A549 (cell line): ENCODE measurements at regions not wholly inside any gene's neighbourhood (a gene's known extent, or its start where the extent isn't known, plus 50 kb on each side); places are given as distances from the start of the nearest gene placed in this dataset.

Experiments used
- ATAC-seq, 2 experiments: fragments of 200-7000 bp in 1 of 2; fragments of >200 bp in 1 of 2; cut with Nextera tagmentation in 1 of 2; cut with Tn5 transposase in 1 of 2; 3 replicates each; pipeline versions ENCODE4 v1.8.0 to v1.9.1; 2018 to 2020; ENCODE audit warnings: mild to moderate bottlenecking in 1 of 2, moderate library complexity in 1 of 2
- CTCF ChIA-PET: fragments of 300-600 bp; sonication (Branson Sonifier 250); formaldehyde crosslinking; extraction: SDS; loops from one replicate; lab custom pipeline; 2021; ENCODE audit warnings: antibody characterized with exemption, inconsistent platforms; lab: Yijun Ruan, JAX
- POLR2A ChIA-PET: fragments of 350-600 bp; formaldehyde crosslinking; extraction: SDS; loops from one replicate; lab custom pipeline; 2021; ENCODE audit warnings: antibody characterized with exemption, inconsistent platforms; lab: Yijun Ruan, JAX
- DNase-seq, 2 experiments: peaks; one replicate each; pipeline versions ENCODE4 v3.0.0 to v3.0.0-alpha.2; 2011 to 2016; ENCODE audit warnings: low read depth in 1 of 2, low spot score in 1 of 2
- FAIRE-seq: peaks from 2 replicates; lab custom pipeline; 2011; peaks lifted over from hg19 to GRCh38; lab: Jason Lieb, UNC
- H3K27ac ChIP-seq, 2 experiments: fragments of >200 bp; sonication (Bioruptor Twin); formaldehyde crosslinking; 3 replicates each; pipeline ENCODE4 v1.5.1; 2016 to 2017
- H3K4me1 ChIP-seq: fragments of >200 bp; sonication (Bioruptor Twin); formaldehyde crosslinking; 3 replicates; pipeline ENCODE4 v1.6.1; 2016
- H3K4me2 ChIP-seq: fragments of >200 bp; sonication (Bioruptor Twin); formaldehyde crosslinking; 3 replicates; pipeline ENCODE4 v1.6.1; 2016
- H3K4me3 ChIP-seq: fragments of >200 bp; sonication (Bioruptor Twin); formaldehyde crosslinking; 3 replicates; pipeline ENCODE4 v1.5.1; 2016
- H3K9me3 ChIP-seq: fragments of >200 bp; sonication (Bioruptor Twin); formaldehyde crosslinking; 3 replicates; pipeline ENCODE4 v1.6.1; 2016
- CBX2 ChIP-seq: fragments of 200-600 bp; sonication (generic); IDR thresholded peaks from 2 replicates; pipeline ENCODE4 v1.6.1; 2016; ENCODE audit warnings: low read depth, mild to moderate bottlenecking, borderline replicate concordance
- CBX8 ChIP-seq: fragments of 200-600 bp; sonication (generic); IDR thresholded peaks from 2 replicates; pipeline ENCODE4 v1.6.1; 2016
- CHD2 ChIP-seq: fragments of 150-350 bp; IDR thresholded peaks from 2 replicates; pipeline ENCODE4 v1.6.1; 2014; ENCODE audit warnings: low read length; ENCODE audit not compliant: partially characterized antibody
- CHD4 ChIP-seq: fragments of 200-600 bp; sonication (generic); IDR thresholded peaks from 2 replicates; pipeline ENCODE4 v1.6.1; 2016; ENCODE audit warnings: antibody characterized with exemption, mild to moderate bottlenecking, borderline replicate concordance
- E2F6 ChIP-seq: IDR thresholded peaks from 2 replicates; pipeline ENCODE4 v1.6.1; 2012; ENCODE audit warnings: low read depth, borderline replicate concordance
- EHMT2 ChIP-seq: fragments of 200-600 bp; sonication (generic); IDR thresholded peaks from 2 replicates; pipeline ENCODE4 v1.6.1; 2016; ENCODE audit warnings: antibody characterized with exemption, low read depth, mild to moderate bottlenecking, moderate library complexity
- EP300 ChIP-seq, 2 experiments: fragments of >200 bp; sonication (Bioruptor Twin); formaldehyde crosslinking; IDR thresholded peaks; 2 replicates in 1 of 2; 3 replicates in 1 of 2; pipeline ENCODE4 v1.6.1; 2016 to 2017
- FOSB ChIP-seq: fragments of 250-450 bp; sonication (Bioruptor Pico); IDR thresholded peaks from 2 replicates; pipeline ENCODE4 v1.5.0; 2020; ENCODE audit warnings: mild to moderate bottlenecking, moderate library complexity
- HDAC2 ChIP-seq: fragments of 200-600 bp; sonication (generic); IDR thresholded peaks from 2 replicates; pipeline ENCODE4 v1.6.1; 2016
- HMGXB4 ChIP-seq: fragments of 250-450 bp; sonication (Bioruptor Pico); IDR thresholded peaks from 2 replicates; pipeline ENCODE4 v1.5.0; 2021; ENCODE audit warnings: mild to moderate bottlenecking, moderate library complexity, borderline replicate concordance
- HOXA7 ChIP-seq: fragments of 250-450 bp; sonication (Bioruptor Pico); IDR thresholded peaks from 2 replicates; pipeline ENCODE4 v1.5.0; 2020; ENCODE audit warnings: mild to moderate bottlenecking, moderate library complexity
- HOXB5 ChIP-seq: fragments of 250-450 bp; sonication (Bioruptor Pico); IDR thresholded peaks from 2 replicates; pipeline ENCODE4 v1.5.0; 2020; ENCODE audit warnings: mild to moderate bottlenecking, moderate library complexity
- JUN ChIP-seq, 2 experiments: fragments of >200 bp; sonication (Bioruptor Twin); formaldehyde crosslinking; IDR thresholded peaks; 2 replicates in 1 of 2; 3 replicates in 1 of 2; pipeline ENCODE4 v1.6.1; 2016 to 2017
- NPAS2 ChIP-seq: fragments of 250-450 bp; sonication (Bioruptor Pico); IDR thresholded peaks from 2 replicates; pipeline ENCODE4 v1.8.0; 2022; ENCODE audit warnings: mild to moderate bottlenecking, moderate library complexity, borderline replicate concordance
- PHF8 ChIP-seq: fragments of 200-600 bp; sonication (generic); IDR thresholded peaks from 2 replicates; pipeline ENCODE4 v1.6.1; 2016; ENCODE audit warnings: low read depth, mild to moderate bottlenecking, antibody characterized with exemption, moderate library complexity, borderline replicate concordance
- POLR2AphosphoS2 ChIP-seq: conservative IDR thresholded peaks from 2 replicates; pipeline ENCODE4 v1.6.1; 2012; ENCODE audit warnings: low read length, improper control_type of control experiment, inconsistent platforms
- RCOR1 ChIP-seq: fragments of 150-350 bp; IDR thresholded peaks from 2 replicates; pipeline ENCODE4 v1.6.1; 2014; ENCODE audit warnings: antibody characterized with exemption, low read length, low read depth
- REST ChIP-seq: fragments of 200-600 bp; sonication (generic); IDR thresholded peaks from 2 replicates; pipeline ENCODE4 v1.6.1; 2016; ENCODE audit warnings: antibody characterized with exemption, mild to moderate bottlenecking, moderate library complexity
- SMC3 ChIP-seq: fragments of >200 bp; sonication (Bioruptor Twin); formaldehyde crosslinking; IDR thresholded peaks from 3 replicates; pipeline ENCODE4 v1.6.1; 2018; ENCODE audit warnings: inconsistent platforms
- ZC3H11A ChIP-seq: fragments of 450-650 bp; IDR thresholded peaks from 2 replicates; pipeline ENCODE4 v1.6.1; 2014; ENCODE audit warnings: antibody characterized with exemption, mild to moderate bottlenecking
- ZFP36 ChIP-seq: fragments of 450-650 bp; IDR thresholded peaks from 2 replicates; pipeline ENCODE4 v1.6.1; 2014; ENCODE audit warnings: borderline replicate concordance; ENCODE audit not compliant: partially characterized antibody
- ZNF302 ChIP-seq: fragments of 250-450 bp; sonication (Bioruptor Pico); IDR thresholded peaks from 2 replicates; pipeline ENCODE4 v1.9.0; 2021; ENCODE audit warnings: inconsistent platforms, mild to moderate bottlenecking, moderate library complexity
- WGBS: methylation state at CpG from one replicate; pipeline ENCODE4 v1.1.6; 2017; ENCODE audit errors: missing lambda C conversion rate; 5-methylcytosine and 5-hydroxymethylcytosine counted together
- TF ChIP-seq, protein P1 (sequence below): fragments of 450-650 bp; IDR thresholded peaks from 2 replicates; pipeline ENCODE4 v1.6.1; 2014; ENCODE audit warnings: antibody characterized with exemption

DNA sequence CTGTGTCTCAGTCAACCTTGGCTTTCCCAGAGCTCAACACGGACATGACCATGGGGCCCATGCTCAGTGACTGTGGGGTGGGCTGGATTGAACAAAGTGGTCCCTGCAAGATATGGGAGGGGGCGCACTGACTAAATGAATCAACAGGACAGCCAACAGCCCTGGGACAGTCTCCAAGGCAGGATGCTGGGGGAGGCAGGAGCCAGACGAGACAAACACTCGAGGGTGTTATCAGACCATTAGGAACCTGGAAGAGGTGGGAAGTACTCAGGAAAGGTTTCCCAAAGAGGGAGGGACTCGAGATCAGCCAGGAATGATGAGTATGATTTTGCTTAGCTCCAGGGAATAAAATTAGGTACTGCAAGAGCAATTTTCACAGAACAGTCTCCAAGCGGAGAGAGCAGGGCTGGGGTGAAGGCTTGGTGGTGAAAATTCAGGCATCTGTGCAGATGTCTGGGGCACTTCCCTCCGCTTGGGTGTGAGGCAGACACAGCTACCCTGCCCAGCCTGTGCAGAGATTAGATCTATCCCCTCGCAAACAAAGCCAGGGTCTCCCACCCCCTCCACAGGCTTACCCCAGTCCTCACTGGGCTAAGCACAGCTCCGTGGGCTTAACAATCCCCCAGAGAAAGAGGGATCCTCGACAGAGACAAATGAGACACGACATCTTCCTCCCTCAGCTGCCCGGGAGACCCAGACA, 261.1 kb upstream of the ZMIZ1 start:
- ATAC-seq (no peak), FAIRE-seq (no peak), DNase-seq (no peak)
- Histone ChIP-seq H3K9me3 (peaks cover 5% of the 10 kb centered on the region; the same call in 1 of the 3 replicates), H3K4me3 (no peak overlapping the region), H3K27ac (no peak overlapping the region), H3K4me2 (no peak overlapping the region), H3K4me1 (no peaks in the 10 kb centered on the region)
- whole genome bisulfite sequencing = 75% methylated on average over 12 of the region's 12 CpGs
- POLR2A ChIA-PET = no interaction called here
- TF ChIP-seq JUN (IDR thresholded peaks at IDR 0.05) (no peak), HMGXB4 (CRISPR knock-in tag) (no peak), FOSB (CRISPR knock-in tag) (no peak)
- CTCF ChIA-PET = no interaction called here

DNA sequence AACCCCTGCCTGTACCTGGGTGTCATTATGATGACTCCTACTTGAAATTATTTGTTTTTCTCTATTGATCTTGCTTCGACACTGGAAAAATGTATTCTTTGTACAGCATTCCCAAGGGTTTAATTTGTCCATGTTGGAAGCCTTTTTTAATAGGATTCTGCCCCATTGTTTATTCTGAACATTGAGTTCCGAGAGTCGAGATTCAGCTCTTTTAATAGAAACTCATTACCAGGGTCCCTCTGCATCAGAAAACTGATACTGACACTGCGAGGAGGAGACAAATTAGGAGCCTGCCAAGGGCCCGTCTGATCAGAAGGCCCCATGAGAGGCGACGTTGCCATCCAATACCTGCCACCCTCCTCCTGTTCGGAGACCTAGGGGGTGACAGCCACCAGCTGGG, 260.5 kb upstream of the ZMIZ1 start:
- 77% methylated on average over 8 of the region's 8 CpGs for WGBS
- ChIA-PET CTCF (no interaction called here), POLR2A (no interaction called here)
- Histone ChIP-seq H3K27ac (no peak overlapping the region), H3K4me2 (no peak overlapping the region), H3K4me1 (no peaks in the 10 kb centered on the region), H3K4me3 (no peak overlapping the region), H3K9me3 (peaks cover 5% of the 10 kb centered on the region; the same call in 1 of the 3 replicates)
- FAIRE-seq (no peak), DNase-seq (no peak), ATAC-seq (no peak)
- TF ChIP-seq, protein P1, sequence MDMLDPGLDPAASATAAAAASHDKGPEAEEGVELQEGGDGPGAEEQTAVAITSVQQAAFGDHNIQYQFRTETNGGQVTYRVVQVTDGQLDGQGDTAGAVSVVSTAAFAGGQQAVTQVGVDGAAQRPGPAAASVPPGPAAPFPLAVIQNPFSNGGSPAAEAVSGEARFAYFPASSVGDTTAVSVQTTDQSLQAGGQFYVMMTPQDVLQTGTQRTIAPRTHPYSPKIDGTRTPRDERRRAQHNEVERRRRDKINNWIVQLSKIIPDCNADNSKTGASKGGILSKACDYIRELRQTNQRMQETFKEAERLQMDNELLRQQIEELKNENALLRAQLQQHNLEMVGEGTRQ = no peak
- no peak for TF ChIP-seq POLR2AphosphoS2
- TF ChIP-seq CHD4 = no peak
- TF ChIP-seq E2F6 = no peak
- TF ChIP-seq SMC3 = no peak
- TF ChIP-seq HOXB5 = no peak
- no peak for TF ChIP-seq EHMT2
- no peak for TF ChIP-seq ZNF302 (CRISPR knock-in tag)
- no peak for TF ChIP-seq ZFP36
- no peak for TF ChIP-seq NPAS2 (CRISPR knock-in tag)
- TF ChIP-seq CBX8 = no peak
- TF ChIP-seq CHD2 = no peak
- no peak for TF ChIP-seq CBX2
- no peak for TF ChIP-seq RCOR1
- no peak for TF ChIP-seq HOXA7 (CRISPR knock-in tag)
- no peak for TF ChIP-seq ZC3H11A
- no peak for TF ChIP-seq REST
- TF ChIP-seq HDAC2 = no peak
- no peak for TF ChIP-seq EP300 (IDR thresholded peaks at IDR 0.05)
- no peak for TF ChIP-seq PHF8
